ENCODE measurements at regions not wholly inside any gene's neighbourhood (a gene's known extent, or its start where the extent isn't known, plus 50 kb on each side); places are given as distances from the start of the nearest gene placed in this dataset.
A peak's percentile ranks its signal among the peaks of the same experiment; 100 is the strongest.
"Not testable (repeated sequence)": the region's sequence is repeated elsewhere in the genome, so short reads cannot be mapped to it uniquely, and the experiment has no call there.

DNA sequence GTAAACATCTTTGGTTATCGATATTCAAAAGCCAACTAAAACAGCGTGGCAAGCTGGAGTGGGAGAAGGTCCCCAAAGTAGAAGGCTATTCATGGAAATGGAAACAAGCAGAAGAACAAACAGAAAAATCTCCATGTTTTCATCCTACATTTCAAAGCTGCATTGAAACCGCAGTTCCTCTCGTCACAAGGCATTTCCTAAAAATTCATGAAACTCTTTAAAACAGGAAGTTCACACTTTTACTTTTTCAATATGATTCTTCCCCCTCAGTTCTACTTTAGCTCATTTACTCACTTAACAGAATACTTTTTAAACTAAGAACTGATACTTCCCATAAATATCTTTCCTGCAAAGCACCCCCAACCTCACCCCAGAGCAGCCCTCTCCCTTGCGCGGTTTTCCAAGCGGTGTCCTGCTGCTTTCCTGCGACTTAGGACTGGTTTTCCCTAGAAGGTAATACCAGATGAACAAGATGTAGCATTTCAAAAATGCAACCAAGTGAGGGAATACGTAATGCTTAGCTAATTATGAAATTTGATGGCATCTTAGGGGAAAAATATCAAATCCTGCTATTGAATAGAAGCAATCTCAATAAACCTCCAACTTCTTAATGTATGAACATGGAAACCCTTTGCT lies 228.3 kb upstream of the PKN2 start:
- DNase-seq, result no peak

DNA sequence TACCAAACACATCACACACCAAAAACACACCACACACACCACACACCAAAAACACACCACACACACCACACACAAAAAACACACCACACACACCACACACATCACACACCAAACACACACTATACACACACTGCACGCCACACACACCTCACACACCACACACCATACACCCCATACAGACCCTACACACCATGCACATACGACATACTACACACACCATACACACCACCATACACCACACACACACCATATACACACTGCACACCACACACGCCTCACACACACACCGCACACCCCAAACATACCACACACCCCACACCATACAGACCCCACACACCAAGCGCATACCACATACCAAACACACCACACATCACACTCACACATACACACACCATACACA lies 226.9 kb upstream of the PKN2 start:
- no peak for DNase-seq

DNA sequence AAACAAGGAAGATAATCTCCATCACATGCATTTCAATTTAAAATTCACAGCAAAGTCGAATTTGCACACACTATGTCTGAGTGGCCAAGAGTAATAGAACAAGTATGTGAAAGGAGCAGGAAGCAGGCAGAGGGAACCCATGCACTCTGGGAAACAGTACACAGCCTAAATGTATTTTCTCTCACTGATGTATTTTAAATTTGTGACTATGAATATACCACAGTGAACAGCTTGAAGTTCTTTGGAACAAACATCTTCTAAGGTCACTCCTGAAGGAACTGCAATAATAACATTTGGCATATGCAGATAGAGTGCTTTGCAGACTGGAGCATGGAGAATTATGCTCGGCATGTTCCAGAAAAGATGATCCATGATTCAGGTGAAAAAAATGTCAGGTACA lies 223.1 kb upstream of the PKN2 start:
- no peak for DNase-seq

DNA sequence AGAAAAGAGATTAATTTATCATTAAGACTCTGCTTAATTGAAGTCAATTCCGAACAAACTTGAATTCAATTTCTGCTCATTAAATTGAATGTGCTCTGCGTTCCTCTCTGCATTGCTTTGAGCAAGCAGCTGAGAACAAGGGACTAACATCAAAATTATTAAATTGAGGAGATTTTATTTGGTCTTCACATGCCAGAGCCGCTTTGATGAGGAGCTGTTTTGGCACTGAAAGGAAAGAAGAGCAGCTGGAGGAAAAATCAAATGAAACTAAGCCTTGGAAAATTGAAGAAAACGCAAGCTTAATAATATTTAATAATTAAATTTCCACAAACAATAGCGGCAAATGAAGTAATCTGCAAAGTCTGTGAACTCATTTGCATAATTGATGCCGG lies 222.0 kb upstream of the PKN2 start:
- no peak for DNase-seq

DNA sequence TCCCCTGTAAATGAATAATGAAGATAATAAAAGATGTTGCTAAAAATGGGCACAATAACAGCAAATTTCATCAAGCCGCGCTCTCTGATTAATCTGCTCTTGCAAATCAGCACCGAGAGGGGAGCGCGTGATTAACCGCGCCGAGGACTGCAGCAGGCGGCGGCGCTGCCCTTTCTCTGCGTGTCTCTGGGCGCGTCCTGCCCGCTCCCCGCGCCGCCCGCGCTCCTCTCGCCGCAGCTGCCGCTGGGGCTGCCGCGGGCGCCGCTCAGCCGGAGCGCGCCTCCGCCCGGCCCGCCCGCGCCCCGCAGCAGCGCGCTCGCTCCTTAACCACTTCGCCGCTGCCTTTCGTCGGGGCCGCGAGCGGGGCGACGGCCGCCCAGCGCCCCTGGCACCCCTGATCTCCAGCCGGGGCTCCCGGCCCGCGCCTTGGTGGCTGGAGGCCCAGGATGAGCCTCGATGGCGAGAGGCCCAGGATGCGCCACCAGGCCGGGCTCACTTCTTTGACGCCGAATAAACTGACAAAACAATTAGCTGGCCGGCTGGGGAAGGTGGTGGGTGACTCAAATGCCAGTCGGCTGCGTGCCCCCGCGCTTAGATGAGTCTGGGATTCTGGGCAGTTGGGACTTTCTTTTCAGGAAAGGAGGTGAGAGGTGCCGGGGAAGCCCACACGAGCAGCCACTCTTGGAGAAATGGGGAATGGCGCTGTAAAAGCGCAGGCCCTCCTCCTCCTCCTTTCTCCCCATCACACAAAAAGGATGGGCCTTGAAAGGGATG lies 221.4 kb upstream of the PKN2 start:
- peak; percentile 13 for DNase-seq

DNA sequence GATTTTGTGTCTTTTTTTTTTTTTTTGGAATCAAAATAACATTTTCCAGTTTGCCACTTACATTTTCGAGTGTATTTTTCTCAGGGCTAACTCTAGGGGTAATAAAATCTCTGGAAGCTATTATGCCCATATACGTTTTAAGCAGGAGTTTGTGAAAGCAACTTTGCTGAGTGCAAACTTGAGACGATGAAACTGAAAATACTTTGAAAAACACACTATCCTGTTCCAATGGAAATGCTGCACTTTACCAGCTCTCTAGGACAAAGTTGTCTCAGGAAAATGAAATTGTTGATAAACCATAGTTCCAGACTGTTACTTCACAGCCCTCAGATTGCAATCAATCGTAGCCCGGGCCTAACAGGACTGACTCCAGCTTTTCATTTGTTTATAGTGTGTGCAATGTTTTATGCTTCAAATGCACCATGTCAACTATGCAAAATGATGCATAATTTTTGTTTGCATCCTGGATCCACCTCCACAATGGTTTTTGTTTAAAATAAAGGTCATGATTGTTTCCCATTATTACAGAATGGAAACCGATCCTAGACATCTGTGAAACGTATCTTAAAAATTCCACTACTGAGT lies 220.6 kb upstream of the PKN2 start:
- no peak for DNase-seq

DNA sequence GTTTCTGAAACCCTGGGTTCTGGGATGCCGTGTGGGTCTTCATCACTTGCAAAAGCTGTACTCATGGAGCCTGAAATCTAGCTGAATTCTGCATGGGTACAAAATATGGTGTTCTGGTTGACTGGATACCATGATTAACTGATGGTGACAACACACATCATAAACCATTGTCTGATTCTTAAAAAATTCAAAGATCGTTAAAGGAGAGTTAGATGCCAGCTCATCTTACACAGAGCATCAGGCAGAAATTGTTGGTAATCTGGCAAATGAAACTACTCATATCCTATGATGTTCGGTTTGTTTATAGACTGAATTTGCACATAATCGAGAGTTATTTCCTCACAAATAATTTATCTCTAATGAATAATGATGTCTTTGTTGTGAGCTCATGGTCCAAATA lies 218.1 kb upstream of the PKN2 start:
- DNase-seq, result no peak

DNA sequence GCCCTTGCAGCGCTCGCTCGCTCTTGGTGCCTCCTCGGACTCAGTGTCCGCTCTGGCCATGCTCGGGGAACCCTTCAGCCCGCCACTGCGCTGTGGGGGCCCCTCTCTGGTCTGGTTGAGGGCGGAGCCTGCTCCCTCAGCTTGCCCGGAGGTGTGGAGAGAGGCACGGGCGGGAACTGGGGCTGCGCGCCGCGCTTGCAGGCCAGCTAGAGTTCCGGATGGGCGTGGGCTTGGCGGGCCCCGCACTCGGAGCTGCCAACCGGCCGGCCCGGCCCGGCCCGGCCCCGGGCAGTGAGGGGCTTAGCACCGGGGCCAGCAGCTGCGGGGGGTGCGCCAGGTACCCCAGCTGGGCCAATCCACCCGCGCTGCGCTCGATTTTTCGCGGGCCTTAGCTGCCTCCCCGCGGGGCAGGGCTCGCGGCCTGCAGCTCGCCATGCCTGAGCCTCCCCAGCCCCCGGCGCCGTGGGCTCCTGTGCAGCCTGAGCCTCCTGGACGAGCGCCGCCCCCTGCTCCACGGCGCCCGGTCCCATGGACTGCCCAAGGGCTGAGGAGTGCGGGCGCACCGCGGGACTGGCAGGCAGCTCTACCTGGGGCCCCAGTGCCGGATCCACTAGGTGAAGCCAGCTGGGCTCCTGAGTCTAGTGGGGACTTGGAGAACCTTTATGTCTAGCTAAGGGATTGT lies 217.0 kb upstream of the PKN2 start:
- no peak for DNase-seq

DNA sequence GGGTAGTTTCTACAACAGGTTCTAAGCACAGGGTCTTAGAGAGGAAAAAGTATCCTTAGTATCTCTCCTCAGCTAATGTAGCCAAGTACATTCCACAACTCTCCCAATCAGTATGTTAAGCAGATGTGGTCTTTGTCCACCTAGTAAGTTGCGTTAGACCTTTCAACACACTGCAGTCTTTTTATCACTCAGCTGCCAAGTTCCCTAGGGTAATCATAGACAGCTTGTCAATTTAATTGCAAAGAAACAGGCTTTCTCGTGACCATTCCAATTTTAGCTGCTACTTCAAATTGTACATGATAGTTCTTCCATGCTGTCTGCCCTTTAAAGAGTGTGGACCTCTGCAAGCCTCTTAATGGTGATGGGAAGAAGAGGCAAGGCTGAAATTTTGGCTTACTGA lies 211.8 kb upstream of the PKN2 start:
- no peak for DNase-seq

DNA sequence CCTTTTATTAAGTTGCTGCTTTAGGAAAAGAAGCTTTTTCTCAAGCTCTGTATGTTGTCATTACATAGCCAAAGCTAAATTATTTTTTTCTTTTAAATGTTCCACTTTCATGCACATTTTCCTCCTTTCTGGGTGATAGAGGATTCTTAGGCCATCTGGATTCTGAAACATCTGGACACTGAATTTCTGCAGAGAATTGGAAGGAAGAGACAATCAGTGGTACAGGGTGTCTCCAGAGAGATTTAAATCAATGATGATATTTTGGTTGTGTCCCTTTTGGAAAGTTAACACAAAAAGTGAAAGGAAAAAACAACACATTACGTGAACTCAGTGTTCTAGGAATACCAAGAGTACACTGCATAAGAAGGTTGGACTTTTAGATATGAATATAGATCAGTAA lies 211.4 kb upstream of the PKN2 start:
- no peak for DNase-seq

DNA sequence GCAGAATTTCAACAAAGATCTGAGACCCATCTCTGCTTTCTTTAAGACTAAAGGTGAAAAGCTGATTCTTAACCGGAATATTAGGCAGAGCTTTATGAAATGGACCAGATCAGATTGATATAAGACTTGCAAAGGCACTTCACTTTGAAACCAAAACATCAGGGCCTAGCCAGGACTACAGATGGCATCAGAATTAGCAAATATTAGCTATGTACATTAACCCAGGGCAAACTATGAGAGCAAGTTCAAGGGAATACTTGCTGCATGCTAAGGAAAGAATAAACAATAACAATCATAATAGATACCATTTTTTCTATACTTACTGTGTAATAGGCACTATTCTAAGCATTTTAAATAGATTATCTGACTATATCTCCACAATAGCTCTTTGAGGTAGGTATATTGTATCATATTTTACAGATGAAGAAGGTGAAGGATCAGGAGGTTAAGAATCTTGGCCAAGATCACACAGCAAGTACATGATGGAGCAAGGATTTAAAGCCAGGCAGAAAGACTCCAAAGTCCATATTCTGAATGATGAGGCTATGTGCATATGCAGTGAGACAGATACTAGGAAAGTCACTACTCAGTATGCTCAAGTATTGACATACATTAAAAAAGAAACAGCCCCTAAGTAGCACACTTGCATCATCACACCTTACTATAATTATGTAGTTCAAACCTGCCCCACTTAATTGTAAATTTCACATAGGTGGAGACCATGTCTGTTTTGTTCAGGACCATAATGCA lies 209.3 kb upstream of the PKN2 start:
- DNase-seq, result no peak

DNA sequence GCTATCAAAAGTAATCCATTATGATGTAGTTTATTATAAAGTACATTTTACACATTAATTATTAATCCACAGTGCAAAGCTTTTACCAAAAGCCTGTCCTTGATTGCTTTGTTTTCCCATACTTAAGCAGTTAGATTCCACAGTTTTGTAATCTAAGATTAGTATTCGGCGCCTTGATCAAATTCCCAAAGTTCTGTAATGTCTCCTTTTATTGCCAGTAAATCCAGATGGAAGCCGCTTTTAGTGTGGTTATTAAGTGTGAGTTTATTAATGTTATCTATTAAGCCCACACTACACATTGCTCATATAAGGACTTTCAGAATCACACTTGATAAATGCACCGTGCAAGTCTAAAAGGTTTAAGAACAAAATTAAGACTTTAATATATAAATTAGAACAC lies 199.2 kb upstream of the PKN2 start:
- no peak for DNase-seq

DNA sequence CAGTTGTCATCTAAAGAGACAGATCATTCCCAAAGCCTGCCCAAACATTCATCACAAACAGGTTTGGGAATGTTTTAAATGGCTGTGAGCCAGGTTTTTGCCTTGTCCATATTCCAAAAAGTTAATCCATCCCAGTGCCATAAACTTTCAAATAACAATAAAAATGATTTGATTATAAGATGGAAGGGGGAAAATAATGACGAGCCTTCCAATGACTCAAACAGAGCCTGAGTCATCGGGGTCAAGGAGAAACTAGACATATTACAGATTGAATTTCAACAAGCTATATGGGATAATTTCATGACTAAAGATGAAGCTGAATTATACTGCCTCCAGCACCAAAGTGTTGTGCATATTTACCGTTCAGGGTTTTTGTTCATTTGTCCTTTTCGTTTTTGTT lies 195.8 kb upstream of the PKN2 start:
- DNase-seq, result no peak

DNA sequence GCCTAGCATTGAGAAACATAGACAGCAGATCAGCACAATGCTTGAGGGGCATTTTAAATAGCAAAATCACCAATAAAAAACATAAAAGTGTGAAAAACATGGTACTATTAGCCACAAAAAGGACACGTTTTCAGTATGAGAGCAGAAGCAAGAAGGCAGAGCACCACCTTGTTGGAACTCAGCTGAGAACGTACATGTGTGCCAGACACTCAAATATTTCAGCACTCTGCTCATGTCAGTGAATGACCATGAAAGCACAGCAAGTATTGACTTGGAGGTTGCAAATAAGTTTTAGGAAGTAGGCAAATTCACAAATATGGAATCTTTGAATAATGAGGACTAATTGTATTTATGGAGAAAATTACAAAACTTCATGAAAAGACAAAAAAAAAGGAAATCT lies 193.4 kb upstream of the PKN2 start:
- DNase-seq, result no peak

DNA sequence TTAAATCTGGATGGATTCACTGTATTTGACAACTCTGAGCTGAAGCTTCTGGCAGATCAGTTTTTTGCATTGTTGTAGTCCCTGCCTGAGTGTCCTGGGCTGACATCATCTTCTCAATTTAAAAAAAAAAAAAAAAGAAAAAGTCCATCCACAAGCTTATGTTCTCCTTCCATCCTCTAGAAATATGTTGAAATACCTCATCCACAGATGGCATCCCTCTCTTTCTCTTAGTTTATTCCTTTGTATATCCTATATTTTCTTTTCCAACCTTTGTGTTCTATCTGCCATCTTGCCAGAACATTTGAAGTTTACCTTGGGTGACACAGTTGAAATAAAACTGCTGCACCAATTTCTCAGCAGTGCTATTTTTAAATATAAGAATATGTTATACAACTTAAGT lies 184.4 kb upstream of the PKN2 start:
- no peak for DNase-seq

DNA sequence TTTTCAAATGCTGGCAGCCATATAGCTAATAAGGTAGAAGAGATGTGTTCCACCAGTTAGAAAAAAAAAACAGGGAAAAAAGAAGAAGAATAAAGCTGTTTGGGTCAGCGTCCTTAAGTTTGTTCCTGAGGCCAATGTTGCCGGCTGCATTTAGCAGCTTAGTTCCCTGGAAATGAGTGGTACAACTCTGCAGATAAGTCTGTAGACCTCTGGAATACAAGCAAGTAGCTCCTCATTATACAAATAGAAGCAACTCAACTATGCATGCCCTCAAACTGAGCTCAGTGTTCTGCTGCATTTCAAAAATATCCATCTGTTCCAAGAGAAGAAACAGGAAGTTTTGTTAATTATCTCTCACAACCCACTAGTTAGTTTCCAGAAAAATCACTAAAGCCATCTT lies 181.2 kb upstream of the PKN2 start:
- DNase-seq, result no peak

DNA sequence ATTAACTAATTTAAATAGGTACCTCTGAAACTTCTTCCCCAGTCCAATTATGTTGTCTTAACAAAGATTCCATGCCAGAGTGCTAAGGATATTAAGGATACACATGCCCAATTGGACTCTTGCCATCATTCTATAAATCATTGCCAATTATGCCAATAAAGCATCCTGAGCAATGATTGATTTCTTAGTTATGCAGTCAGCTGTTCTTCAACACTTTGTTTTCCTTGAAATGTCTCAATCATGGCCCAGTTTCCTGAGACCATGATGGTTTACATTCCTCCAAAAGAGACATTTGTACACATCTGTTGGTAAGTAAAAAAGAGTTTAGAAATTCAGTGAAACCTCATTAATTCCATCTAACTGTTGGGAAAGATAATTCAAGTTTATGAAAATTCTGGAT lies 180.4 kb upstream of the PKN2 start:
- DNase-seq, result no peak

DNA sequence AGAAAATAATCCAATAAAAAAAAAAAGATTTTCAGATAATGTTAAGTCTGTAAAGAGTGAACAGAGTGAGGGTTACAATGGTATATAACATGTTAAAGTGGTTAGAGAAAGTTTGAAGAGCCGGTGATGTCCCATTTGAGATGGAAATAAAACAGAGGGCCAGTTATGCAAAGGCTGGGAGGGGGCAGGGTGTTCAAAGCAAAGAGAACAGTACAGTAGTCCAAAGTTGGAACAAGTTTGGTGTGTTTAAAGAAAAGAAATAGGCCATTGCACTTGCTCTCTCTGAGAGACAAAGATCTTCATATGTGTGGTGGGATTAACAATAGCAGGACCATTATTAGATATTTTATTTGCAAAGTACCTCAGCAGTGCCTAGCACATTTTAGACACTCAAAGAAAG lies 179.5 kb upstream of the PKN2 start:
- DNase-seq, result no peak

DNA sequence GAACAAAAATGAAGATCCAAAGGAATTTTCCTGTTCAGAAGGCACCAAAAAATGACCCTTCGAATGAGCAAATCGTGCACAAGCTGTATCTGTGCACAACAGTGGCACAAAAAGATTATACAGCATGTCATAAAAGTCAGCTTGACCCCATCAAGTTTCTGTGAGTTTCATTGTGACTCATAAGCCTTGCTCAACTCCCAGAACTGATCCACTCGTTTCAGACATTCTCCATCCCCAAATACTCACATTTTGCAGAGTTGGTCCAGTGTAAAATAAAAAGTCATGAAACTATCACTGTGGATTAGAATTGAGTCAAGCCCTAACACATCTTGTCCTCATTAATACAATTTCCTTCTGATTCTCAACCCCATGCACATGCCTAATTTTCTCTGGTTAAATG lies 174.7 kb upstream of the PKN2 start:
- DNase-seq, result no peak

DNA sequence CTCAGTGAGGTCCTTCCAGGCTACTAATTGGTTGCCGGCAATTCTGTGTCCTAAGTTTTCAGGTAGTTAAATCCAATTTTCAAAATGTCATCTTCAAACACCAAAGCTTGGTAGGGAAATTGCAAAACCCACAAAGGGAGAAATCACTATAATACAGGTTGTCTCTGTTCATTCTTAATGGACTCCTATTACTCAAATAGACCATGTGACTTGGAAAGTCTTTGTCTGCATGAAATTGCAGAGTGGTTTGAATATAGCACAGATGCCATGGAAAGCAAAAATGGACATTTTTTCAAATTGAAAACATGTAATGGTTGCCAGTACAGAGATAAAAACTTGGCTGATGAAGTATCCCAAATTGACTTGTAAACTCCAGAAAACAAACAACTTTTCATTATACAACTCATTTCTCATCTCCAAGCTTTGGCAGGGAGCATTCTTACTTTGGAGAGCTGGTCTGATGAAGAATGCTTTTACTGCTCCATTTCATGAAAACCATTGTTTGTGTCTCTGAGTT lies 169.5 kb upstream of the PKN2 start:
- DNase-seq, result no peak

DNA sequence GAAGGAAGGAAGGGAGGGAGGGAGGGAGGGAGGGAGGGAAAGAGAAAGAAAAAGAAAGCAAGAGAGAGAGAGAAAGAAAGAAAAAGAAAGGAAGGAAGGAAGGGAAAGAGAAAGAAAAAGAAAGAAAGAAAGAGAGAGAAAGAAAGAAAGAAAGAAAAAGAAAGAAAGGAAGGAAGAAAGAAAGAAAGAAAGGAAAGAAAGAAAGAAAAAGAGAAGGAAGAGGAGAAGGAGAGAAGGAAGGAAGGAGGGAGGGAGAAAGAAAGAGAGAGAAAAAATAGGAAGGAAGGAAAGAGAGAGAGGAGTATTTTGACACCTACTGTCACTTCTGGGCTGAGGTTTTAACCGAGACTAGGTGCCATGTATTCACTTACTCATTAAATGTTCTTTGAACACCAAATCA lies 166.6 kb upstream of the PKN2 start:
- not testable (repeated sequence) for DNase-seq

DNA sequence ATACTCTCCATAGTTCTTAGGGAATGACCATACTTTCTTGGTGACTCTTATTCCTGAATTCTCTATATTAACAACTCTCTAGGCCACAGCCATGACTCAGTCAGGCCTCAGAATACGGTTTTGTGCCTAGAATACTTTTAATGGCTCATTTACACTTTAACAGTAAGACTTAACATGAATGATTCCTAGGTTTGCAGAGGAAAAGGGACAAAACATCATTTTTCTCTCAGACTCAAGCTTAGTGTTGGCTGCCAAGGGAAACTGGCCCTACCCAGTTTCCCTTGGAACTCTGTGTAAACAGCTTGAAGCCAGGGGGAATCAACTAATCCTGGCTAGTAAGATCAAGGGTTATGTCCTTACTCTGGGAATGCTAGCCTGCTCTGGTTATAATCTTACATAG lies 164.9 kb upstream of the PKN2 start:
- DNase-seq, result no peak

Measured in stimulated activated CD4-positive, alpha-beta T cell treated with anti-CD3 and anti-CD28 coated beads, Interleukin-15, amount 100 ng/mL, for 24 hours (primary cell).